IMR-90 (cell line): ENCODE measurements at regions not wholly inside any gene's neighbourhood (a gene's known extent, or its start where the extent isn't known, plus 50 kb on each side); places are given as distances from the start of the nearest gene placed in this dataset.

Experiments used
- ATAC-seq: fragments of 200-7000 bp; cut with Tn5 transposase; 2 replicates; pipeline ENCODE4 v1.9.1; 2020; ENCODE audit warnings: low read depth, mild to moderate bottlenecking, moderate library complexity
- BruUV-seq: library from RNA; stranded (reverse); fragments of 400-500 nt; replicated peaks from 2 replicates; lab custom pipeline; 2021; lab: Mats Ljungman, UMichigan
- CTCF ChIA-PET: fragments of 300-600 bp; formaldehyde crosslinking; extraction: SDS; loops from one replicate; lab custom pipeline; 2021; ENCODE audit warnings: antibody characterized with exemption; lab: Yijun Ruan, JAX
- POLR2A ChIA-PET: fragments of 300-600 bp; sonication (Branson Sonifier 250); formaldehyde crosslinking; loops from one replicate; lab custom pipeline; 2022; ENCODE audit warnings: antibody characterized with exemption; ENCODE audit not compliant: unreplicated experiment; lab: Charles Lee
- DNase-seq: peaks from one replicate; pipeline ENCODE4 v3.0.0; 2013
- H2AFZ ChIP-seq: replicated peaks from 2 replicates; pipeline ENCODE3; 2013; ENCODE audit warnings: low read length, mild to moderate bottlenecking; ENCODE audit not compliant: poor library complexity
- H2AK5ac ChIP-seq: 2 replicates; pipeline ENCODE4 v1.6.1; 2013; ENCODE audit warnings: low read depth, low read length, inconsistent platforms
- H2AK9ac ChIP-seq: replicated peaks from 2 replicates; pipeline ENCODE3; 2013; ENCODE audit warnings: mild to moderate bottlenecking, low read depth, low read length, moderate library complexity; ENCODE audit not compliant: poor library complexity
- H2BK120ac ChIP-seq: 2 replicates; pipeline ENCODE4 v1.6.1; 2013; ENCODE audit warnings: low read depth, low read length, inconsistent platforms
- H2BK15ac ChIP-seq: 3 replicates; pipeline ENCODE4 v1.6.1; 2013; ENCODE audit warnings: low read depth, low read length, inconsistent platforms
- H2BK20ac ChIP-seq: 2 replicates; pipeline ENCODE4 v1.6.1; 2013; ENCODE audit warnings: low read depth, mild to moderate bottlenecking, inconsistent platforms, low read length, moderate library complexity
- H2BK5ac ChIP-seq: 2 replicates; pipeline ENCODE4 v1.6.1; 2013; ENCODE audit warnings: mild to moderate bottlenecking, low read depth, low read length, inconsistent platforms; ENCODE audit not compliant: poor library complexity, severe bottlenecking
- H3K14ac ChIP-seq: replicated peaks from 2 replicates; pipeline ENCODE4 v1.6.1; 2013; ENCODE audit warnings: low read depth, low read length, inconsistent platforms
- H3K18ac ChIP-seq: 2 replicates; pipeline ENCODE4 v1.6.1; 2013; ENCODE audit warnings: low read depth, low read length, control low read depth
- H3K23ac ChIP-seq: 2 replicates; pipeline ENCODE4 v1.6.1; 2013; ENCODE audit warnings: low read depth, low read length, inconsistent platforms
- H3K27ac ChIP-seq: 2 replicates; pipeline ENCODE4 v1.5.1; 2013; ENCODE audit warnings: mild to moderate bottlenecking, control low read depth, low read length; ENCODE audit not compliant: insufficient read depth
- H3K27me3 ChIP-seq: 2 replicates; pipeline ENCODE4 v1.6.1; 2013; ENCODE audit warnings: low read length; ENCODE audit not compliant: control insufficient read depth, insufficient read depth
- H3K36me3 ChIP-seq: 2 replicates; pipeline ENCODE4 v1.6.1; 2013; ENCODE audit warnings: low read length, mixed read lengths; ENCODE audit not compliant: control insufficient read depth, insufficient read depth
- H3K4ac ChIP-seq: 2 replicates; pipeline ENCODE4 v1.6.1; 2013; ENCODE audit warnings: low read depth, low read length, inconsistent platforms
- H3K4me1 ChIP-seq: 2 replicates; pipeline ENCODE4 v1.6.1; 2013; ENCODE audit warnings: low read length, mixed read lengths; ENCODE audit not compliant: control insufficient read depth, insufficient read depth
- H3K4me2 ChIP-seq: 2 replicates; pipeline ENCODE4 v1.6.1; 2013; ENCODE audit warnings: low read depth, mild to moderate bottlenecking, control low read depth, low read length, moderate library complexity
- H3K4me3 ChIP-seq: 2 replicates; pipeline ENCODE4 v1.5.1; 2013; ENCODE audit warnings: low read depth, mild to moderate bottlenecking, control low read depth, low read length, moderate library complexity; ENCODE audit not compliant: insufficient read depth
- H3K56ac ChIP-seq: 2 replicates; pipeline ENCODE4 v1.6.1; 2013; ENCODE audit warnings: low read length, inconsistent platforms; ENCODE audit not compliant: insufficient read depth; ENCODE audit errors: extremely low read depth
- H3K79me1 ChIP-seq, 2 experiments: 2 replicates each; pipeline ENCODE4 v1.6.1; 2013; ENCODE audit warnings: low read length in 2 of 2, inconsistent platforms in 1 of 2, low read depth in 1 of 2
- H3K9ac ChIP-seq: 2 replicates; pipeline ENCODE4 v1.6.1; 2013; ENCODE audit warnings: low read depth, low read length, control low read depth
- H3K9me1 ChIP-seq: 2 replicates; pipeline ENCODE4 v1.6.1; 2013; ENCODE audit warnings: low read length, inconsistent platforms; ENCODE audit not compliant: insufficient read depth
- H3K9me3 ChIP-seq: 2 replicates; pipeline ENCODE4 v1.6.1; 2013; ENCODE audit warnings: low read length; ENCODE audit not compliant: control insufficient read depth, insufficient read depth
- H4K20me1 ChIP-seq: 2 replicates; pipeline ENCODE4 v1.6.1; 2013; ENCODE audit warnings: low read length, inconsistent platforms; ENCODE audit not compliant: insufficient read depth
- H4K5ac ChIP-seq: 2 replicates; pipeline ENCODE4 v1.6.1; 2013; ENCODE audit warnings: mild to moderate bottlenecking, low read depth, low read length, control low read depth
- H4K8ac ChIP-seq, 2 experiments: 2 replicates each; pipeline ENCODE4 v1.6.1; 2013; ENCODE audit warnings: low read depth in 2 of 2, low read length in 2 of 2, control low read depth in 1 of 2, inconsistent platforms in 1 of 2
- H4K91ac ChIP-seq: 2 replicates; pipeline ENCODE4 v1.6.1; 2013; ENCODE audit warnings: low read depth, low read length, inconsistent platforms; ENCODE audit not compliant: insufficient read depth
- CTCF ChIP-seq: conservative IDR thresholded peaks from 2 replicates; pipeline ENCODE4 v1.5.1; 2012; ENCODE audit warnings: mild to moderate bottlenecking, low read depth, low read length, improper control_type of control experiment
- MXI1 ChIP-seq: IDR thresholded peaks from 2 replicates; pipeline ENCODE4 v1.6.1; 2012; ENCODE audit warnings: low read depth, mild to moderate bottlenecking, low read length, moderate library complexity, borderline replicate concordance
- WGBS, 2 experiments: methylation state at CpG; one replicate each; pipeline versions ENCODE4 v1.1.5 to v1.1.7; 2013; ENCODE audit warnings: missing lambda C conversion rate in 2 of 2; ENCODE audit not compliant: insufficient read length in 1 of 2; ENCODE audit errors: extremely low coverage in 2 of 2; 5-methylcytosine and 5-hydroxymethylcytosine counted together
- dilution Hi-C: fragments of 300-500 bp; cut with HindIII; formaldehyde crosslinking; loops from one replicate; pipeline ENCODE4 v1.14.3; 2018; ENCODE audit warnings: low sequenced_read_pairs; ENCODE audit not compliant: unreplicated experiment
- in situ Hi-C: fragments of 300-500 bp; cut with MboI; formaldehyde crosslinking; loops from 3 replicates; pipeline ENCODE4 v1.14.3; 2019; ENCODE audit warnings: low sequenced_read_pairs, inconsistent platforms, mixed read lengths
- intact Hi-C: fragments of 100-400 bp; cut with micrococcal nuclease; formaldehyde crosslinking; loops from 2 replicates; pipeline ENCODE4 v1.10.0; 2022

- BruUV-seq, result no TSS peak
- dilution Hi-C loops, result no loop called here
- no peaks in the 10 kb centered on the region for H3K9me1 ChIP-seq
Observed at GRCh38 chr12:113720629-113721028, 245.5 kb downstream of the RBM19 start.

More at GRCh38 chr12:113720629-113721028, 245.5 kb downstream of the RBM19 start:
- no peak overlapping the region for H3K14ac ChIP-seq
- no peak overlapping the region for H3K18ac ChIP-seq
- H3K27me3 ChIP-seq, result no peaks in the 10 kb centered on the region; the same call in 1 of the 2 replicates
- ChIA-PET POLR2A (no interaction called here), CTCF (no interaction called here)
- ATAC-seq (no peak), DNase-seq (no peak)
- H2AFZ ChIP-seq, result peak overlapping the region; percentile 43
- no peak overlapping the region for H3K23ac ChIP-seq
- no peak for TF ChIP-seq MXI1
- no peak for TF ChIP-seq CTCF
- H3K9ac ChIP-seq, result no peak overlapping the region
- intact Hi-C loops, result no loop called here
- no peaks in the 10 kb centered on the region for H4K20me1 ChIP-seq
- no peak overlapping the region for H2AK9ac ChIP-seq
- no peaks in the 10 kb centered on the region for H3K79me1 ChIP-seq
- H4K8ac ChIP-seq, result no peak overlapping the region
- no peak overlapping the region for H4K91ac ChIP-seq
- H3K4ac ChIP-seq, result no peak overlapping the region
- H3K36me3 ChIP-seq, result no peaks in the 10 kb centered on the region
- H2BK120ac ChIP-seq, result no peak overlapping the region
- H3K56ac ChIP-seq, result no peak overlapping the region
- in situ Hi-C loops, result no loop called here
- no peak overlapping the region for H2AK5ac ChIP-seq
- no peak overlapping the region for H4K5ac ChIP-seq
- no peaks in the 10 kb centered on the region for H3K9me3 ChIP-seq
- no CpG with 5 or more reads among the region's 4 CpGs for WGBS, 2 experiments
- no peak overlapping the region for H2BK20ac ChIP-seq
- H3K4me3 ChIP-seq, result no peak overlapping the region
- no peak overlapping the region for H3K27ac ChIP-seq
- H3K4me1 ChIP-seq, result no peaks in the 10 kb centered on the region
- no peak overlapping the region for H2BK15ac ChIP-seq
- H2BK5ac ChIP-seq, result no peak overlapping the region
- H3K4me2 ChIP-seq, result no peak overlapping the region
